HAP-1 (cell line): ENCODE measurements at regions not wholly inside any gene's neighbourhood (a gene's known extent, or its start where the extent isn't known, plus 50 kb on each side); places are given as distances from the start of the nearest gene placed in this dataset.

Experiments used
- DNase-seq, 2 experiments: peaks; one replicate each; pipeline ENCODE4 v3.0.0-alpha.2; 2016 to 2020; ENCODE audit warnings: low spot score in 2 of 2
- H3K27me3 ChIP-seq: fragments of 250-450 bp; sonication (Bioruptor Pico); 2 replicates; pipeline ENCODE4 v1.5.1; 2020; ENCODE audit warnings: low read depth, mild to moderate bottlenecking, moderate library complexity
- H3K36me3 ChIP-seq: fragments of 250-450 bp; sonication (Bioruptor Pico); replicated peaks from 2 replicates; pipeline ENCODE4 v1.5.1; 2020; ENCODE audit warnings: mild to moderate bottlenecking
- H3K4me1 ChIP-seq: fragments of 250-450 bp; sonication (Bioruptor Pico); 2 replicates; pipeline ENCODE4 v1.5.1; 2020; ENCODE audit warnings: mild to moderate bottlenecking
- H3K4me3 ChIP-seq: fragments of 250-450 bp; sonication (Bioruptor Pico); 2 replicates; pipeline ENCODE4 v1.5.1; 2020; ENCODE audit warnings: mild to moderate bottlenecking, moderate library complexity
- H3K9me3 ChIP-seq: fragments of 250-450 bp; sonication (Bioruptor Pico); 2 replicates; pipeline ENCODE4 v1.5.1; 2020; ENCODE audit warnings: mild to moderate bottlenecking, moderate library complexity
- in situ Hi-C: fragments of 300-500 bp; cut with MboI; formaldehyde crosslinking; loops from 3 replicates; pipeline ENCODE4 v1.14.3; 2020; ENCODE audit warnings: low sequenced_read_pairs, inconsistent platforms, mixed read lengths

DNA sequence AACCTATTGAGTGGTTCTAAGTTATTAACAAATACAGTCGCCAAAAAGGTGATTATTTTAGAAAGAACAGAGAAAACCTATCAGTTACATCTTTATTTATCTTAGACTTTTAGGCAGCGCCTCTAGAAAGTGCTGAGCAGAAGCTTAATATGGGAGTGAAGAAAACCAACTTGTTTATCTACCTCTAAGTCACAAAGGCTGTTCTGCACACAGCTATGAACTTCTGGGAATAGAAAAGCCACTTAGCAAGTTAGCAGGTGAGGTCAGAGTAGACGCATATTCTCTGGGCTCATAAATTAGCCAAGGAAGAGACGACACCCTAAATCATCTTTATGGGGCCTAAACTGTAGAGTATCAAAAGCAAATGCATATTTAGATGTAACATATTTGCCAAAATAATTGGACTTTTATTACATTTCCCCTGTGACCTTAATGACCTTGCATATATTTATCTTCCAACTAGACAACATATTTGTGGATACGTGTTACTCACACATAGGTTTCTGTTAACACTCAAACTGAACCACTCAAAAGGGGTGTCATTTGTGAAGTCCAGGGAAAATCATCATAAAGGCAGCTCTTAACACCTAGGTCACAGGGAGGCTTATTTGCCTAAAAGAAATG, 267.1 kb downstream of the ADGB start:
- DNase-seq: no peak
- Histone ChIP-seq H3K36me3 (no peaks in the 10 kb centered on the region), H3K4me3 (no peak overlapping the region), H3K27me3 (no peaks in the 10 kb centered on the region), H3K9me3 (no peaks in the 10 kb centered on the region), H3K4me1 (no peaks in the 10 kb centered on the region)
- in situ Hi-C loops: no loop called here

DNA sequence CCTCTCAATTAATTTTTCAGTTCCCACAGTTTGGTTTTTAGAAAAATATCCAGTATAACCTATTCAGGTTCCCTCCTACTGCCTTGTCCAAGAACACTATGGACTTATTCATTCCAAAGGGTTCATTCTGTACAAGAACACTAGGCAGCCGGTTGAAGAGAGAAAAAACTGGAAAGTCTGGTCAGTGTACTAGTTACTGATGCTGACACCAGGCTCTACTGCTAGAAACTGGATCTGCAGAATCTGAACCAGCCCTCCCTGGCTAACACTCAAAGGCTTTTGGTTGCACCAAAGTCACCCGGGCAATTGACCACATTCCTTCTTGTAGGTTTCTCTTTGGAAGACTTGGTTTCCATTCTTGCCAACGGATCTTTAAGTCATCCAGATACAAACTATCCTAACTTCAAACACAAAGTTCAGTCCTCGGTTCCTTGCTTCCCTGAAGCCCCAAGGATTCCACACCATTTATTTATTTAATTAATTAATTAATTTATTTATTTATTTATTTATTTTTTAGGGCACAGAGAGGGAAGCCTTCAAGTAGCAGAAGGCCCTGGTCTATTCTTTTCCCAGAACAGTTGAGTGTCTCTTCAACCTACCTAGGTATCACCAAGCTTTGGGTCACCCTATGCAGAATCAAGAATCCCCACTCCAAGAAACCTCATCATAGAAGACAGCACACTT, 268.1 kb downstream of the ADGB start:
- Histone ChIP-seq H3K9me3 (no peaks in the 10 kb centered on the region), H3K4me3 (no peak overlapping the region), H3K27me3 (no peaks in the 10 kb centered on the region), H3K36me3 (no peaks in the 10 kb centered on the region), H3K4me1 (no peaks in the 10 kb centered on the region)
- no peak for DNase-seq
- in situ Hi-C loops: no loop called here

DNA sequence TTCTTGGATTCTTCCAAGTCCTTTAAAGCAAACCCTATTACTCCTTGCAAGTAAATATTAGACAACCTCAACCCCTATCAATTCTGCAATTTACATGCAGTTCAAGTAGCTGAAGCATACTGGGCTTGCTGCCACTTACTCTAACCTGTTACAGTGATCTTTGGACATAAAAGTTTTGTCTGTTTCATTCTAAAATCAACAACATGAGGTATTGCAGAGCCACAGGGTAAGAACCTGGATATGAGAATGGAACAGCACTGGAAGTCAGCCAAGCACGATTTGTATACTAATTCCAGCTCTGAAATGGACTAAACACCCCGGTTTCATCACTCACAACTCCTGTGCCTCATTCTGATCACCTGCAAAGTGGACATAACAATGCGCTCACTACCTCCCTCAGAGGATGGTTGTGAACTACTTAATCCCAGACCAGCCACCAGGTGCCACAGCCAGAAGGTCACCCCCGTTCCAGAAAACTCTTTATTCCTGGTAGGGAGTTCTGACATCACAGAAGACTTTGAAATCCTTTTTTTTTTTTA, 270.0 kb downstream of the ADGB start:
- no peak for DNase-seq

DNA sequence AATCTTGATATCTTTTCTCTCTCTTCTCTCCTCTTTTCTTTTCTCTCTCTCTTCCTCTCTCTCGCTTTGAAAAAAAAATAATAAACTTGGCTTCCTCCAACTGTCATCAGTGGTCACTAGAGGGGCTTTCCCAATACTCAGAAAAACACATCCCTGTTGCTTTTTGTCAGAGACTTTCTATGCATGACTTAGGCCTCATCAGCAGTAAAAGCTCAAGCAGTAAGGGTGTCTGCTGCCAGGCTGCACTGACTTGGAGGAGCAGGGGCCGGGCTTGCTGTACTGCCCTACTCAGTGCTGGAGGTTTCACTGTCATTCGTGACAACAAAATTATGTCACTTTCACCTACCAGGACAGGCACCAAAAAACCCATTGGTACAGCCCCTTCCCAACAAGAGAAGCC, 272.0 kb downstream of the ADGB start:
- no peak overlapping the region for H3K4me3 ChIP-seq
- in situ Hi-C loops: no loop called here

More for the DNA sequence above, 270.0 kb downstream of the ADGB start:
- in situ Hi-C loops: no loop called here
- no peaks in the 10 kb centered on the region for H3K36me3 ChIP-seq
- H3K27me3 ChIP-seq: no peaks in the 10 kb centered on the region
- H3K9me3 ChIP-seq: no peaks in the 10 kb centered on the region
- no peak overlapping the region for H3K4me3 ChIP-seq
- H3K4me1 ChIP-seq: no peaks in the 10 kb centered on the region

DNA sequence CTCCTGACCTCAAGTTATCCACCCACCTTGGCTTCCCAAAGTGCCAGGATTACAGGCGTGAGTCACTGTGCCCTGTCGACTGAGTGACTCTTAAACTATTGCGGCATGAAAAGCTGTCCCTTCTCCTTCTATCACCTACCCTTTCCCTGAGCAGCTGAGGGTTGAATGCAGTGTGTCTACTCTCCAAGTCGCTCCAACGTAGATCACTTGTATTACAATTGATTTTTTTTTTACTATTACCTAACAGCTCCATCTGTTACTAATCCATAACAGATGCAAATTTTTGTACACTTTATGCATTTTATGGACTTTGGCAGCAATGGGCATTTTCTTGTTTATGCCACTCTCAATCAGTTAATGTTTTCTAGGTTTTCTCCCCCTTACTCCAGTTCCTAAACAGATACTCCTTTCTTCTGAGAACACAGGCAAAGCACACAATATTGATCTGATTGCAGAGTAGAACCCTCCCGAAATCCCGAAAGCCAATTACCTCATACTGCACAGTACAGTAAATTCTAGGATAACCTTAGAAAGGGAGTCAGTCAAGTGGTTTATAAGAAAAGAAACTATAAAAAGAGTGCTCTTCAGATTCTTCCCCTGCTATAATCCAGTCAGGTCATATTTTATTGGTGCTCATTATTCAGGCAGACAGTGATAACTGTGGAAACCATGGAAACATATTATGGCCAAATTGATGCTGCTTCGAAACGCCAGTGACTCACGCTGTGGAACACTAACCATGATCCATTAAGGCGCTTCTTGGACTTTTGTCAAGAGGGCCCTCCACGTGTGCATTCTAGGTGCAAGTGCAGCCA, 273.0 kb downstream of the ADGB start:
- DNase-seq: no peak
- Histone ChIP-seq H3K36me3 (no peaks in the 10 kb centered on the region), H3K9me3 (no peaks in the 10 kb centered on the region), H3K4me1 (no peaks in the 10 kb centered on the region), H3K4me3 (no peak overlapping the region), H3K27me3 (no peaks in the 10 kb centered on the region)
- in situ Hi-C loops: no loop called here

More for the DNA sequence above, 272.0 kb downstream of the ADGB start:
- H3K27me3 ChIP-seq: no peaks in the 10 kb centered on the region
- no peak for DNase-seq
- no peaks in the 10 kb centered on the region for H3K9me3 ChIP-seq
- no peaks in the 10 kb centered on the region for H3K4me1 ChIP-seq
- no peaks in the 10 kb centered on the region for H3K36me3 ChIP-seq

DNA sequence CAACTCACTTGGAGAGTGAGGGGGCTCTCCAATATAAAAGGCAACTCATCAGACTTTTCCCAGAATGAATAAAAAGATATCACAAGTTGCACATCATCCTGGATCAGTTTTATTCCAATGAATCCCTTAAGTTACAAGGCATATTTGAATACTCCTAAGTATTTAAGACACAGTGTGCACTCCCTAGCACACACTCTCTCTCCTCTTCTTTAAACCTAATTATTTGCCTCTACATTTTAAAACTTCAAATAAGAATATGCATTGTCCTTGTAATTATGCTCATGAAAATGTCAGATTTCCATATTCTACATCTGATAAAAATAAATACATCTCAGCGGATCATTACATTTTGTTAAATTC, 273.6 kb downstream of the ADGB start:
- DNase-seq: no peak
- no peaks in the 10 kb centered on the region for H3K36me3 ChIP-seq
- H3K4me3 ChIP-seq: no peak overlapping the region
- no peaks in the 10 kb centered on the region for H3K27me3 ChIP-seq
- no peaks in the 10 kb centered on the region for H3K9me3 ChIP-seq
- H3K4me1 ChIP-seq: no peaks in the 10 kb centered on the region
- in situ Hi-C loops: no loop called here

DNA sequence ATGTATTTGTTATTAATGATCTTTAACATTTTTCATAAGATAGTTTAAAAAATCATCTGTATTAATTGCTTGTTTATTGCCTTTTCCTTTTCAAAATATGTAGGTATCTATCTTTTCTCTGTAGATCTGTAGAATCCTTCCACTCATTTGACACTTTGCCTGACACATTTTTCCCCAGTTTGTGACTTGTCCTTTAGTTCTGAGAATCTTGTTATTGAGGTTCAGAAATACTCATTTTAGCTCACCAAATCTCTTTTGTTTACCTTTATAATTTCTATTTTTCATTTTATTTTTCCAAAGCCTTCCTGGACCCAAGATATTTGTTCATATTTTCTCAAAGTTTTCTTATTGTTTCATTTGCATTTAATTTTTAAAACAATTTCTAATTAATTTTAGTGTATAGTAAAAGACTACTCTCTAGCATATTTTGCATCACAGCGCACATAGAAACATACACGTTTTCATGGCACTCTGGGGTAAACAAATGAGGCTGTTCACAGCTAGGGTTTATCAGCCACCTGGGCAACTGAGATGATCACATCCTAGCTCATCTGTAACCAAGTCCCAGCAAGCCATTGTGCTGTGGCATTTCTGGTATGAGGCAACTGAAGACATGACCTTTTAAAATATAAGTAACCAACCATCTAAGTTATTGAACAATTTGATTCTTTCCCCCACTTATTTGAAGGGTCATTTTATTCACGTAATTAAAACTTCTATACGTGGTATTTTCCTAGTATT, 275.7 kb downstream of the ADGB start:
- Histone ChIP-seq H3K36me3 (no peaks in the 10 kb centered on the region), H3K9me3 (no peaks in the 10 kb centered on the region), H3K4me1 (no peaks in the 10 kb centered on the region), H3K27me3 (no peaks in the 10 kb centered on the region), H3K4me3 (no peak overlapping the region)
- DNase-seq: no peak
- in situ Hi-C loops: no loop called here

DNA sequence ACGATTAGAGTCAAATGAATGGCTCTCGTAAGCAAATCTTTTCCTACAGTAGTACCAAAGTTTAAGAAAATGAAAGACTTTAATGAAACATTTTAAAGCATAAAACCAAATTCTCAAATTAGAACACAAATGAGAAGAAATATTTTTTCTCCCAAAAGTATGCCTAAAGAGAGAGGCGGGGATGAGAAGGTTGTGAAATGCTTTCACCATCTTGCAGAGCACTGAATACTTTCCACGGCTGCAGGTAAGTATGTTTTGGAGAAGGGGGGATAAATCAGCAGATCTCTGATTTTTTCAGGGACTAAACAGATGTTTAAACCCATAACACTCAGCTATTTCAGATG, 277.1 kb downstream of the ADGB start:
- in situ Hi-C loops: no loop called here
- no peaks in the 10 kb centered on the region for H3K4me1 ChIP-seq
- no peaks in the 10 kb centered on the region for H3K36me3 ChIP-seq
- H3K9me3 ChIP-seq: no peaks in the 10 kb centered on the region
- H3K27me3 ChIP-seq: no peaks in the 10 kb centered on the region
- no peak for DNase-seq
- H3K4me3 ChIP-seq: no peak overlapping the region

DNA sequence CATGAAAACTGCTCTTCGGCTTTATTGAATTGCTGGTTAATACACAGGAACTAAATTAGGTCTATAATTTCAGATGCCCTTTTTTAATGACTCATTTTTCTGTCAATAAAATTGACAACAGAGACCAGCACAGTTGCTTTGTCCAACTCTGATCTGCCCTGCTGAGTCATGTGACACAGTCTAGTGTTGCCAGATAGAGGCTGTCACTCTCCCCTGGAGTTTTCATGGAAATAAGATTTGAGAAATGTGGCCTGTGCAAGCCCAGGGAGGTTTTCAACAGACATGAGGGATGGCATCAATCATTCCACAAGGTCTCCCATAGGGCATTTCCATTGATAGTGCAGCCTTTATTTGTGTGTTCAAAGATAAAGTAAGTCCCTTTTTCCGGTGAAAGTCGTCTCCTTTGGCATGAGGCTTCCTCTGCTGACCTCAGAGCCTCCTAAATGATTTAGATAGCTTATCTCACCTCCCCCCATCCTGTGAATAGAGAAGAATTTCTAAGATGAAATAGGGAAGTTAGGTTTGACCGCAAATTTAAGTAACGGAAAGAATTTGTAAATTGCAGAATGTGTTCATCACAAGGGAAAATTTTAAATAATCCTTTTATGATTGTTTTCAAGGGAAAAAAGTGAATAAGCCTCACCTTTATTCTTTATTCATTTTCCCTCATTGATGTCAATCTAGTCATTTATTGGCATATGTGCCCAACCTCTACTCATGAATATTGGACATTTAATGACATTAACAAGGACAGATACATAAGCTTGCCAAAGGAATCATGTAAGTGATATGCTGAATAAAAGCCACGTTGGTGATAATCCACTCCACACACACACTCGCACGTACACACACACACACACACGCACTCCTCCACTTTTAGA, 277.7 kb downstream of the ADGB start:
- no peaks in the 10 kb centered on the region for H3K36me3 ChIP-seq
- no peaks in the 10 kb centered on the region for H3K4me1 ChIP-seq
- no peak overlapping the region for H3K4me3 ChIP-seq
- no peaks in the 10 kb centered on the region for H3K9me3 ChIP-seq
- in situ Hi-C loops: no loop called here
- peaks cover under 1% of the 10 kb centered on the region; the same call in 1 of the 2 replicates for H3K27me3 ChIP-seq
- no peak for DNase-seq

DNA sequence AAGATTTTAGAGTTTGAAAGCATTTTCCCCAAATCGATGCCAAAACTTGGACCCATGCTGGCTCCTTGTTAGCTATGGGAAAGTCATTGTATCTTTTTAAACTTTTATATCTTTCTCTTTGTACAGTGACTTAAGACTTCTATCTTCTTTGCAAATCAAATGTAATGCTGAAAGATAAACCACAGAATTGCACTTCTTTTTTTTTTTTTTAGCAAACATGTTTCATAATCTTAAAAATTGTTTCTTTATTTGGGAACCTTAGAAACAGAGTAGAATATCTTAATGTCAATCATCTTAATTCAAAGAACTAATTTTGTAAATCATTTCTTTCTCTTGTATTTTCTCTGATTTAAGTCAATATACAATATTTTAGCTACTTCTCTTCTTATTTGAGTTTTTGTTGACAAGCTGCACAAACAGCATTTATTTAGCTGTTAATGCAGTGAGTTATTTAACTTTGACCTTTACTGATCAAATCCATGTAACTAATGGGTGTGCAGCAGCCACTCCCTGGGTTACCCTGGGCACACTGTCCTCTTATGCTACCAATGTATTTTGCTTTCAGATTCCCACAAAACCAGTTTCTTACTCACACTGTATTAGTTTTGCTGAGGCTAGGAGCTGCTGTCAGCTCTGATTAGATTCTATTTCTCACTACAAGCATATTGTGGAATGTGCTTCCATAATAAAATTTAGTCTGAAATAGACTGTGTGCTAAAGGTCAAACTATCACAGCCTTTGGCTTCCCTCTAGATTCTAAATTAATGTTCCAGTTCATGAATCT, 279.6 kb downstream of the ADGB start:
- in situ Hi-C loops: no loop called here
- Histone ChIP-seq H3K9me3 (no peaks in the 10 kb centered on the region), H3K4me1 (no peaks in the 10 kb centered on the region), H3K27me3 (peaks cover 2% of the 10 kb centered on the region; the same call in 1 of the 2 replicates), H3K36me3 (no peaks in the 10 kb centered on the region), H3K4me3 (no peak overlapping the region)
- DNase-seq: no peak

DNA sequence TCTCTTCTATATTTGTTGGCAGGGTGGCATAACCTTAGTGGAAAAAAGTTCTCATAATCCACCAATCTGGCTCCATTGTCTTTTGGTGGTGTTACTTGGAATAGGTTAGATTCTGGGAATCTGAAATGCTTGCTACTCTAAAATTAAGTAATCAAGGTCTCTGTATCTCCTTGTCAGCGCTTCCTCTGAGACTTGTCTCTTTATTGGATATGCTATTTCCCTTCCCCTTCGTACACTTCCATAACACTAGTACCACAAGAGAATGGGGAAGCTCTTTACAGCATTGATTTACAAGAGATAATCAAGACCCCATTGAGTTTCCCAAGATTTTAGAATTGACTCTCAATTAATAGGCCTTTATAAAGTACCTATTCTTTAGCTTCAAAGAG, 280.2 kb downstream of the ADGB start:
- H3K9me3 ChIP-seq: no peaks in the 10 kb centered on the region
- H3K4me3 ChIP-seq: no peak overlapping the region
- H3K4me1 ChIP-seq: no peaks in the 10 kb centered on the region
- no peak for DNase-seq
- in situ Hi-C loops: no loop called here
- peaks cover 2% of the 10 kb centered on the region; the same call in 1 of the 2 replicates for H3K27me3 ChIP-seq
- no peaks in the 10 kb centered on the region for H3K36me3 ChIP-seq

DNA sequence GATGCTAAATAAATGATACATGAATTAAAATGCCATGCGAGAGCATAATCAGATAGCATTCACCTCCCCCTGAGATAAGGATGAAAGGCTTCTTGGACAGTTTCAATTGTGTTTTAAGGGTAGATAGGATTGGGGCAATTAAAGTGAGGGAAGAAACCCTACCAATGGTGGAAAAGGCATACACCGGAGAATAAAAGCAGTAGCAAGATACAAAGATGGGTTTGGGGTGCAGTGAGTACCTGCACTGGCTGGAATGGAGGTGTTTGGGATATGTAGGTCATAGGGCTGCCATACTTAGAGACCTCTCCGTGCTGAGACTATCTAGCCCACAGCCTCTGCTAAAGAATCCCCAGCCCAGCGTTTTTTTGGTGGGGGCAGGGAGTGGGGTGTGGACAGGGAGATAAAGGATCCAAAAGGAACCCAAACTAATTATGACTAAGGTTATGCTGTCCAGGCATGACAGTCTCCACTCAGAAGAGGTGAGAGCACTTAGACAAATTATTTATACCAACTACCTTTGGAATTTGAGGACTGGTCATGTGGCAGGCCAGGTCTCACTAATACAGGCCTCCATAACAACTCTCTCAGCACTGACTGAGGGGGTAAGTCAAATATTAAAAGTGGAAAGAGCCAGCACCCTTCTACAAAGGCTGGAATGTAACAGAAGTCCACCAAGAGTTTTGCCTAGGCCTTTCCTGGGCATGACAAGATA, 280.8 kb downstream of the ADGB start:
- no peaks in the 10 kb centered on the region for H3K9me3 ChIP-seq
- no peak overlapping the region for H3K4me3 ChIP-seq
- H3K36me3 ChIP-seq: no peaks in the 10 kb centered on the region
- no peaks in the 10 kb centered on the region for H3K4me1 ChIP-seq
- H3K27me3 ChIP-seq: peaks cover 2% of the 10 kb centered on the region; the same call in 1 of the 2 replicates
- DNase-seq: no peak
- in situ Hi-C loops: no loop called here
